Astrocyte (in vitro differentiated cells and primary cell): ENCODE measurements at regions not wholly inside any gene's neighbourhood (a gene's known extent, or its start where the extent isn't known, plus 50 kb on each side); places are given as distances from the start of the nearest gene placed in this dataset.

Source experiments
- EZH2 ChIP-seq: IDR thresholded peaks from 2 replicates; pipeline ENCODE4 v1.6.1; 2012; ENCODE audit warnings: mild to moderate bottlenecking, low read length, inconsistent platforms; ENCODE audit not compliant: insufficient read depth
- TF ChIP-seq, protein P1 (sequence below): IDR thresholded peaks from 2 replicates; pipeline ENCODE4 v1.5.1; 2011; ENCODE audit warnings: low read depth, mild to moderate bottlenecking, inconsistent platforms, low read length, moderate library complexity; ENCODE audit not compliant: insufficient read depth

DNA sequence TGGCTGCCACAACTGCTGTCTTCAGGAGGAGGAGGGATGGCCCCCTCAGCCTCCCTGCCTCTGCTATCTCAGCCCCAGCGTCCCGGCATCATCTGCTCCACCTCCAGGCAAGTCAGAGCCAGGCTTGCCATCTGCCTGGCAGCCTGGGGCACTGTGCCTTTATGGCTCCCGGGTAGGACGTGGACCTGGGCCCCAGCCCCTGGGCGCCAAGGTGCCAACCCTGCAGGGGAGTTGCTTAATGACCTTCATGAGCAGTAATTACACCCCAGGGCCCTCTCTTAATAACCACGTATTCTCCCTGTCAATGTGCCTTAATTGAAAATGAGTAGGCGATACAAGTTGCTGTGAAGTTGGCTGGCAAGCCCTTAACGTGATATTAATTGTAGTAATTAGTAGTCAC lies 122.1 kb upstream of the MLN start:
- TF ChIP-seq, protein P1, sequence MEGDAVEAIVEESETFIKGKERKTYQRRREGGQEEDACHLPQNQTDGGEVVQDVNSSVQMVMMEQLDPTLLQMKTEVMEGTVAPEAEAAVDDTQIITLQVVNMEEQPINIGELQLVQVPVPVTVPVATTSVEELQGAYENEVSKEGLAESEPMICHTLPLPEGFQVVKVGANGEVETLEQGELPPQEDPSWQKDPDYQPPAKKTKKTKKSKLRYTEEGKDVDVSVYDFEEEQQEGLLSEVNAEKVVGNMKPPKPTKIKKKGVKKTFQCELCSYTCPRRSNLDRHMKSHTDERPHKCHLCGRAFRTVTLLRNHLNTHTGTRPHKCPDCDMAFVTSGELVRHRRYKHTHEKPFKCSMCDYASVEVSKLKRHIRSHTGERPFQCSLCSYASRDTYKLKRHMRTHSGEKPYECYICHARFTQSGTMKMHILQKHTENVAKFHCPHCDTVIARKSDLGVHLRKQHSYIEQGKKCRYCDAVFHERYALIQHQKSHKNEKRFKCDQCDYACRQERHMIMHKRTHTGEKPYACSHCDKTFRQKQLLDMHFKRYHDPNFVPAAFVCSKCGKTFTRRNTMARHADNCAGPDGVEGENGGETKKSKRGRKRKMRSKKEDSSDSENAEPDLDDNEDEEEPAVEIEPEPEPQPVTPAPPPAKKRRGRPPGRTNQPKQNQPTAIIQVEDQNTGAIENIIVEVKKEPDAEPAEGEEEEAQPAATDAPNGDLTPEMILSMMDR, result no peak
- no peak for TF ChIP-seq EZH2
